Stimulated activated CD8-positive, alpha-beta memory T cell treated with anti-CD3 and anti-CD28 coated beads, Interleukin-4, amount 100 ng/mL, for 4 hours (primary cell): ENCODE measurements at regions not wholly inside any gene's neighbourhood (a gene's known extent, or its start where the extent isn't known, plus 50 kb on each side); places are given as distances from the start of the nearest gene placed in this dataset.

Source experiments
- DNase-seq, 2 donors: peaks; one replicate each; pipeline ENCODE4 v3.0.0-alpha.2; 2020; ENCODE audit warnings: low read depth in 2 of 2, low spot score in 1 of 2

GRCh38 chr6:22020299-22021003, 276.4 kb downstream of the PRL start:
- DNase-seq = no peak

GRCh38 chr6:22021966-22022365, 274.9 kb downstream of the PRL start:
- no peak for DNase-seq

- DNase-seq = no peak
Measured at GRCh38 chr6:22023937-22024336, 272.9 kb downstream of the PRL start.

GRCh38 chr6:22024973-22025467, 271.8 kb downstream of the PRL start:
- DNase-seq = no peak

GRCh38 chr6:22025468-22026163, 271.2 kb downstream of the PRL start:
- no peak for DNase-seq

- DNase-seq = no peak
Measured at GRCh38 chr6:22026164-22026678, 270.6 kb downstream of the PRL start.

GRCh38 chr6:22027040-22027725, 269.7 kb downstream of the PRL start:
- no peak for DNase-seq

- no peak for DNase-seq
Measured at GRCh38 chr6:22028403-22029090, 268.3 kb downstream of the PRL start.

GRCh38 chr6:22029171-22029570, 267.7 kb downstream of the PRL start:
- no peak for DNase-seq

GRCh38 chr6:22030730-22031619, 265.9 kb downstream of the PRL start:
- DNase-seq = no peak

- no peak for DNase-seq
Measured at GRCh38 chr6:22035690-22036089, 261.1 kb downstream of the PRL start.

GRCh38 chr6:22036275-22036674, 260.6 kb downstream of the PRL start:
- no peak for DNase-seq

- no peak for DNase-seq
Measured at GRCh38 chr6:22036699-22037098, 260.1 kb downstream of the PRL start.

- no peak for DNase-seq
Measured at GRCh38 chr6:22041797-22042480, 254.9 kb downstream of the PRL start.

GRCh38 chr6:22042706-22043105, 254.1 kb downstream of the PRL start:
- no peak for DNase-seq

- no peak for DNase-seq
Measured at GRCh38 chr6:22043284-22043962, 253.4 kb downstream of the PRL start.

- DNase-seq = no peak
Measured at GRCh38 chr6:22045261-22045912, 251.4 kb downstream of the PRL start.

GRCh38 chr6:22049002-22049401, 247.8 kb downstream of the PRL start:
- no peak for DNase-seq
